ENCODE measurements at regions not wholly inside any gene's neighbourhood (a gene's known extent, or its start where the extent isn't known, plus 50 kb on each side); places are given as distances from the start of the nearest gene placed in this dataset.

DNA sequence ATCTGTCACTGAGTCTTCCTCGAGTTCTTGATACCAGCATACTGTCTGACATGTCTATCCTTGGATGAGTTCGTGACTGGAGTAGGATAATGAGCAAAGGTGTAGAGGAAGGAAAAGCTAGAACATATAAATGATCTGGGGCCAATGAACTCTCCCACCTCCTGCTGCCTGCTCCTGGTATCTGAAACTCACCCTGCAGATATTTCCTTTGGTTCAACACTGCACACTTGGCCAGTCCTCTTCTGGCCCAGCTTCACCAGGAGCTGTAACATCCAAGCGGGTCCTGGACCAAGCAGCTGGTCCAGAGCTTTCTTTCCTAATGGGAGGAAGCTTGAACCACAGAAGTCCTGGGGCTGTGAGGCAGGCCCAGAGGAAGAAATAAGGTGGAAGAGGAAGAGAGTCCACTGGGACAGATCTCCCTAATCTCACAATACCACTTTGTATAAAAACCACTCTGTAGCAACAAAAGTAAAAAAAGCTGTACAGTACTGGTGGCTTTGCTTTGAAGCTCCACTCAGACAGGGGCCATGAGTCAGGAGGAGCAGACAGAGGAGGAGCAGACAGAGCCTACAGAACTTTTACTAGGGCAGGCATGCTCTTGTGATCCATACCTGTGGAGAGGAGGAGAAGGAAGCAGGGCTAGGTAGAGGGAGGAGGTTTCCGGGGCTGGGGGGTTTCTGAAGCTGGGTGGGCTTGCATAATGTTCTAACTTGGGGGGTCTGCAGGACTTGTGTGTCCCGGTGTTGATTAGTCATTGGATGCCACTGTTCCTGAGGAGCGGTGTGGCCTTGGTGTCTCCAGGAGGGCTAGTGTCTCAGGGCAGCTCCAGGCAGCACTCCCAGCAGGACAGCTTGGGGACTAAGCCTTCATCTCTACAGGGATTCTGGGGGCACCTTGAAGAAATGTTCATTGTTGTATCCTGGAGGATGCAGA is 166.9 kb downstream of the ABHD5 start:
- no peaks in the 10 kb centered on the region for H3K79me2 ChIP-seq (ENCODE audit: control insufficient read depth, insufficient read depth, low read length)
- H3K27ac ChIP-seq (ENCODE audit: control insufficient read depth, insufficient read depth, low read length), result no peak overlapping the region
- peaks cover 18% of the 10 kb centered on the region for H3K4me1 ChIP-seq (ENCODE audit: control insufficient read depth, extremely low read depth, insufficient read depth, low read length)
- H2AFZ ChIP-seq (ENCODE audit: control insufficient read depth, low read length), result no peak overlapping the region
- H3K4me2 ChIP-seq (ENCODE audit: control insufficient read depth, extremely low read depth, insufficient read depth, low read depth, low read length), result no peak overlapping the region
- H3K9me3 ChIP-seq (ENCODE audit: control insufficient read depth, low read depth, low read length), result no peaks in the 10 kb centered on the region
- no peaks in the 10 kb centered on the region for H3K9me1 ChIP-seq (ENCODE audit: control insufficient read depth, extremely low read depth, insufficient read depth, low read length)
- dilution Hi-C loops (cut with MboI; ENCODE audit: extremely low pct_ligation_motif_present, low sequenced_read_pairs), result no loop called here
- no peaks in the 10 kb centered on the region for H3K36me3 ChIP-seq (ENCODE audit: control insufficient read depth in 2 of 2, extremely low read depth in 1 of 2, insufficient read depth in 2 of 2, low read length in 2 of 2)
- H3K9ac ChIP-seq (ENCODE audit: control insufficient read depth, extremely low read depth, insufficient read depth, low read length), result no peak overlapping the region
- FAIRE-seq (peak; percentile 49), DNase-seq (ENCODE audit: low read depth, low spot score) (no peak)
- TF ChIP-seq, protein P1, sequence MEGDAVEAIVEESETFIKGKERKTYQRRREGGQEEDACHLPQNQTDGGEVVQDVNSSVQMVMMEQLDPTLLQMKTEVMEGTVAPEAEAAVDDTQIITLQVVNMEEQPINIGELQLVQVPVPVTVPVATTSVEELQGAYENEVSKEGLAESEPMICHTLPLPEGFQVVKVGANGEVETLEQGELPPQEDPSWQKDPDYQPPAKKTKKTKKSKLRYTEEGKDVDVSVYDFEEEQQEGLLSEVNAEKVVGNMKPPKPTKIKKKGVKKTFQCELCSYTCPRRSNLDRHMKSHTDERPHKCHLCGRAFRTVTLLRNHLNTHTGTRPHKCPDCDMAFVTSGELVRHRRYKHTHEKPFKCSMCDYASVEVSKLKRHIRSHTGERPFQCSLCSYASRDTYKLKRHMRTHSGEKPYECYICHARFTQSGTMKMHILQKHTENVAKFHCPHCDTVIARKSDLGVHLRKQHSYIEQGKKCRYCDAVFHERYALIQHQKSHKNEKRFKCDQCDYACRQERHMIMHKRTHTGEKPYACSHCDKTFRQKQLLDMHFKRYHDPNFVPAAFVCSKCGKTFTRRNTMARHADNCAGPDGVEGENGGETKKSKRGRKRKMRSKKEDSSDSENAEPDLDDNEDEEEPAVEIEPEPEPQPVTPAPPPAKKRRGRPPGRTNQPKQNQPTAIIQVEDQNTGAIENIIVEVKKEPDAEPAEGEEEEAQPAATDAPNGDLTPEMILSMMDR (optimal IDR thresholded peaks at IDR 0.05 in 1 of 3, IDR thresholded peaks at IDR 0.05 in 1 of 3, conservative IDR thresholded peaks at IDR 0.05 in 1 of 3; ENCODE audit: extremely low read depth in 1 of 3, insufficient read depth in 2 of 3, low read length in 3 of 3), result no peak
- TF ChIP-seq EZH2 (IDR thresholded peaks at IDR 0.05; ENCODE audit: low read length), result no peak
- H3K4me3 ChIP-seq (ENCODE audit: control insufficient read depth in 2 of 3, extremely low read depth in 1 of 3, insufficient read depth in 2 of 3, low read depth in 1 of 3, low read length in 3 of 3), result no peak overlapping the region
- H4K20me1 ChIP-seq (ENCODE audit: control insufficient read depth, extremely low read depth, insufficient read depth, low read length), result no peaks in the 10 kb centered on the region
- H3K27me3 ChIP-seq (ENCODE audit: control insufficient read depth, extremely low read depth, insufficient read depth, low read length), result no peaks in the 10 kb centered on the region

DNA sequence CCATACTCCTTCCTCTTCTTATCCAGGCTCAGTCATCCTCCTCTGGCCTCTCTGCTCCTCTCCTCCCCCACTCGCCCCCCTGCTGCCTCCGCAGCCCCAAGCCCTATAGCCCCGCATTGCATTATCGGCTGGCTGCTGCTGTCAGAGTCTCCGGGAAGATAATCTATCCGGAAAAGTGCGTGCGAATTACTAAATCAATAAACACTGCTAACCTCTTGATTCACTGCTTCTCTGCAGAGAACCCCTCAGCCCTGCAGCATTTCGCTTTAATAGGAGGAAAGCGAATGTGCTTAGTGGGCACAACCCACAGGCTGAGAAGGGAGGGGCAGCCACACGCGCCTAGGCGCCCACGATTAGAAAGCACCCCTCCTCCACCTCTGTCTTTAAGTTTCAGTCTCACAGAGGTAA is 167.6 kb downstream of the ABHD5 start:
- Histone ChIP-seq H3K79me2 (ENCODE audit: control insufficient read depth, insufficient read depth, low read length) (no peaks in the 10 kb centered on the region), H3K4me2 (ENCODE audit: control insufficient read depth, extremely low read depth, insufficient read depth, low read depth, low read length) (peak overlapping the region; percentile 38), H2AFZ (ENCODE audit: control insufficient read depth, low read length) (no peak overlapping the region), H3K27me3 (ENCODE audit: control insufficient read depth, extremely low read depth, insufficient read depth, low read length) (no peaks in the 10 kb centered on the region), H3K4me1 (ENCODE audit: control insufficient read depth, extremely low read depth, insufficient read depth, low read length) (peaks cover 18% of the 10 kb centered on the region), H3K36me3 (ENCODE audit: control insufficient read depth in 2 of 2, extremely low read depth in 1 of 2, insufficient read depth in 2 of 2, low read length in 2 of 2) (no peaks in the 10 kb centered on the region), H3K9me1 (ENCODE audit: control insufficient read depth, extremely low read depth, insufficient read depth, low read length) (no peaks in the 10 kb centered on the region), H4K20me1 (ENCODE audit: control insufficient read depth, extremely low read depth, insufficient read depth, low read length) (no peaks in the 10 kb centered on the region), H3K4me3 (ENCODE audit: control insufficient read depth in 2 of 3, extremely low read depth in 1 of 3, insufficient read depth in 2 of 3, low read depth in 1 of 3, low read length in 3 of 3) (no peak overlapping the region), H3K9ac (ENCODE audit: control insufficient read depth, extremely low read depth, insufficient read depth, low read length) (no peak overlapping the region), H3K27ac (ENCODE audit: control insufficient read depth, insufficient read depth, low read length) (no peak overlapping the region), H3K9me3 (ENCODE audit: control insufficient read depth, low read depth, low read length) (no peaks in the 10 kb centered on the region)
- DNase-seq (ENCODE audit: low read depth, low spot score) (no peak), FAIRE-seq (no peak)
- dilution Hi-C loops (cut with MboI; ENCODE audit: extremely low pct_ligation_motif_present, low sequenced_read_pairs), result no loop called here
- TF ChIP-seq, protein P1 (optimal IDR thresholded peaks at IDR 0.05 in 1 of 3, IDR thresholded peaks at IDR 0.05 in 1 of 3, conservative IDR thresholded peaks at IDR 0.05 in 1 of 3; ENCODE audit: extremely low read depth in 1 of 3, insufficient read depth in 2 of 3, low read length in 3 of 3), result no peak
- TF ChIP-seq EZH2 (IDR thresholded peaks at IDR 0.05; ENCODE audit: low read length), result no peak

Measured in keratinocyte (primary cell).